ENCODE measurements at regions not wholly inside any gene's neighbourhood (a gene's known extent, or its start where the extent isn't known, plus 50 kb on each side); places are given as distances from the start of the nearest gene placed in this dataset.
"Not testable (repeated sequence)": the region's sequence is repeated elsewhere in the genome, so short reads cannot be mapped to it uniquely, and the experiment has no call there.

DNA sequence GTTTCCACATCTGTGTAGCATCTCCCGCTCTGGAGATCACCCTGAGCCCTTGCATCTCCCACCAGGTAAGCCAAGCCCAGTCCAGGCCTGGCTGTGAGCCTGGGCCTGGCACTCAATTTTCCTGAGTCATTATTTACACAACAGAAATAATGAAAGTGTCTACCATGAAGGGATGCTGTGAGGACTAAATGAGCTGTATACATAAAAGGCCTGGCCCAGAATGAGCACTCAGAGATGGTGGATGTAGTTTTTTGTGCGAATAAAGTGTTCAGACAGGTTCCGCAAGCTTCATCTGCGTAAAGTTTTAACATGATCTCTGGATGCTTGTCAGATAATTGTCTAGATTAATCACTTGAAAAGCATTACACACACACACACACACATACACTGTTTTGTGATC lies 50.2 kb upstream of the IGFBPL1 start:
- DNase-seq, H3K4me1 Mint-ChIP-seq, H3K9me3 Mint-ChIP-seq, CTCF ChIA-PET, H3K27ac Mint-ChIP-seq, H3K4me3 Mint-ChIP-seq, H3K27me3 Mint-ChIP-seq, H3K36me3 Mint-ChIP-seq: not testable (repeated sequence)
